Stimulated activated CD8-positive, alpha-beta memory T cell treated with anti-CD3 and anti-CD28 coated beads, Interleukin-12 subunit alpha, Interleukin-12 subunit beta, amount 100 ng/mL, for 24 hours (primary cell): ENCODE measurements at regions not wholly inside any gene's neighbourhood (a gene's known extent, or its start where the extent isn't known, plus 50 kb on each side); places are given as distances from the start of the nearest gene placed in this dataset.

Source experiments
- DNase-seq: peaks from one replicate; pipeline ENCODE4 v3.0.0-alpha.2; 2020; ENCODE audit errors: extremely low read depth

GRCh38 chr3:104723000-104723399, 643.7 kb upstream of the ALCAM start:
- DNase-seq = no peak

GRCh38 chr3:104731074-104731473, 635.6 kb upstream of the ALCAM start:
- DNase-seq = no peak

- no peak for DNase-seq
Measured at GRCh38 chr3:104734627-104735026, 632.1 kb upstream of the ALCAM start.

GRCh38 chr3:104735691-104736090, 631.0 kb upstream of the ALCAM start:
- no peak for DNase-seq

GRCh38 chr3:104738271-104738670, 628.4 kb upstream of the ALCAM start:
- DNase-seq = no peak

GRCh38 chr3:104740874-104741379, 625.8 kb upstream of the ALCAM start:
- no peak for DNase-seq

GRCh38 chr3:104742044-104742443, 624.7 kb upstream of the ALCAM start:
- DNase-seq = no peak

- no peak for DNase-seq
Measured at GRCh38 chr3:104745313-104745712, 621.4 kb upstream of the ALCAM start.

- DNase-seq = no peak
Measured at GRCh38 chr3:104746056-104746455, 620.7 kb upstream of the ALCAM start.

GRCh38 chr3:104750581-104750980, 616.1 kb upstream of the ALCAM start:
- no peak for DNase-seq

GRCh38 chr3:104755791-104756190, 610.9 kb upstream of the ALCAM start:
- no peak for DNase-seq

GRCh38 chr3:104763007-104763406, 603.7 kb upstream of the ALCAM start:
- DNase-seq = no peak

- DNase-seq = no peak
Measured at GRCh38 chr3:104764496-104764895, 602.2 kb upstream of the ALCAM start.

GRCh38 chr3:104768886-104769285, 597.8 kb upstream of the ALCAM start:
- DNase-seq = no peak

GRCh38 chr3:104779324-104779723, 587.4 kb upstream of the ALCAM start:
- DNase-seq = no peak

- no peak for DNase-seq
Measured at GRCh38 chr3:104781112-104781511, 585.6 kb upstream of the ALCAM start.

- DNase-seq = no peak
Measured at GRCh38 chr3:104785947-104786346, 580.8 kb upstream of the ALCAM start.

- DNase-seq = no peak
Measured at GRCh38 chr3:104787306-104787705, 579.4 kb upstream of the ALCAM start.

GRCh38 chr3:104788807-104789206, 577.9 kb upstream of the ALCAM start:
- no peak for DNase-seq

- no peak for DNase-seq
Measured at GRCh38 chr3:104791331-104791730, 575.4 kb upstream of the ALCAM start.

- DNase-seq = no peak
Measured at GRCh38 chr3:104796556-104796955, 570.2 kb upstream of the ALCAM start.

- no peak for DNase-seq
Measured at GRCh38 chr3:104805042-104805441, 561.7 kb upstream of the ALCAM start.

- DNase-seq = no peak
Measured at GRCh38 chr3:104805508-104805907, 561.2 kb upstream of the ALCAM start.

GRCh38 chr3:104810896-104811295, 555.8 kb upstream of the ALCAM start:
- DNase-seq = no peak

GRCh38 chr3:104816008-104816407, 550.7 kb upstream of the ALCAM start:
- no peak for DNase-seq
